H9 (cell line): ENCODE measurements at regions not wholly inside any gene's neighbourhood (a gene's known extent, or its start where the extent isn't known, plus 50 kb on each side); places are given as distances from the start of the nearest gene placed in this dataset.

Experiments used
- DNase-seq: peaks from one replicate; pipeline ENCODE4 v3.0.0-alpha.2; 2017
- H2AFZ ChIP-seq: one replicate; pipeline ENCODE4 v1.6.1; 2013; ENCODE audit warnings: mild to moderate bottlenecking, low read length, control low read depth, moderate library complexity
- H2AK5ac ChIP-seq: 2 replicates; pipeline ENCODE4 v1.6.1; 2013; ENCODE audit warnings: low read length, control low read depth, mixed read lengths; ENCODE audit not compliant: insufficient read length
- H2BK120ac ChIP-seq: one replicate; pipeline ENCODE4 v1.6.1; 2013; ENCODE audit warnings: low read depth, mild to moderate bottlenecking, low read length, control low read depth, inconsistent platforms; ENCODE audit not compliant: poor library complexity, severe bottlenecking
- H2BK12ac ChIP-seq: 2 replicates; pipeline ENCODE4 v1.6.1; 2013; ENCODE audit warnings: low read length, control low read depth, mixed read lengths, low read depth; ENCODE audit not compliant: insufficient read length
- H2BK15ac ChIP-seq: 2 replicates; pipeline ENCODE4 v1.6.1; 2013; ENCODE audit warnings: low read depth, low read length, control low read depth
- H2BK20ac ChIP-seq: one replicate; pipeline ENCODE4 v1.6.1; 2013; ENCODE audit warnings: low read depth, mild to moderate bottlenecking, low read length, control low read depth, inconsistent platforms; ENCODE audit not compliant: poor library complexity, severe bottlenecking
- H2BK5ac ChIP-seq: 2 replicates; pipeline ENCODE4 v1.6.1; 2013; ENCODE audit warnings: low read length, control low read depth, mixed read lengths; ENCODE audit not compliant: insufficient read length
- H3K14ac ChIP-seq: 2 replicates; pipeline ENCODE4 v1.6.1; 2013; ENCODE audit warnings: low read length, control low read depth; ENCODE audit not compliant: insufficient read depth
- H3K18ac ChIP-seq: 2 replicates; pipeline ENCODE4 v1.6.1; 2013; ENCODE audit warnings: low read depth, mild to moderate bottlenecking, mixed read lengths, low read length, control low read depth; ENCODE audit not compliant: insufficient read length
- H3K23ac ChIP-seq: 2 replicates; pipeline ENCODE4 v1.6.1; 2013; ENCODE audit warnings: low read length, control low read depth, mixed read lengths, low read depth; ENCODE audit not compliant: insufficient read length
- H3K23me2 ChIP-seq: 2 replicates; pipeline ENCODE4 v1.6.1; 2013; ENCODE audit warnings: low read depth, mild to moderate bottlenecking, mixed read lengths, low read length, control low read depth; ENCODE audit not compliant: insufficient read length, poor library complexity, severe bottlenecking
- H3K27ac ChIP-seq: 2 replicates; pipeline ENCODE4 v1.5.1; 2013; ENCODE audit warnings: low read length, control low read depth, mixed read lengths, low read depth; ENCODE audit not compliant: insufficient read length
- H3K27me3 ChIP-seq: 2 replicates; pipeline ENCODE4 v1.6.1; 2013; ENCODE audit warnings: low read length, control low read depth, inconsistent platforms; ENCODE audit not compliant: insufficient read depth
- H3K4ac ChIP-seq: 2 replicates; pipeline ENCODE4 v1.6.1; 2013; ENCODE audit warnings: low read depth, mild to moderate bottlenecking, control low read depth, inconsistent platforms, low read length, moderate library complexity
- H3K4me1 ChIP-seq: 2 replicates; pipeline ENCODE4 v1.6.1; 2013; ENCODE audit warnings: low read length, control low read depth, inconsistent platforms; ENCODE audit not compliant: insufficient read depth
- H3K4me2 ChIP-seq: 2 replicates; pipeline ENCODE4 v1.6.1; 2013; ENCODE audit warnings: low read length, control low read depth, mixed read lengths; ENCODE audit not compliant: insufficient read length, insufficient read depth
- H3K56ac ChIP-seq: 2 replicates; pipeline ENCODE4 v1.6.1; 2013; ENCODE audit warnings: low read depth, mild to moderate bottlenecking, mixed read lengths, low read length, control low read depth; ENCODE audit not compliant: insufficient read length
- H3K79me1 ChIP-seq: 2 replicates; pipeline ENCODE4 v1.6.1; 2013; ENCODE audit warnings: low read depth, mild to moderate bottlenecking, moderate library complexity, low read length, control low read depth, inconsistent platforms; ENCODE audit not compliant: insufficient read depth, poor library complexity, severe bottlenecking
- H3K79me2 ChIP-seq: 2 replicates; pipeline ENCODE4 v1.6.1; 2013; ENCODE audit warnings: low read length, control low read depth, inconsistent platforms; ENCODE audit not compliant: insufficient read depth
- H3K9ac ChIP-seq: 2 replicates; pipeline ENCODE4 v1.6.1; 2013; ENCODE audit warnings: low read length, control low read depth, mixed read lengths; ENCODE audit not compliant: insufficient read length; ENCODE audit errors: extremely low read depth
- H3K9me3 ChIP-seq: one replicate; pipeline ENCODE4 v1.6.1; 2013; ENCODE audit warnings: low read depth, low read length, inconsistent platforms; ENCODE audit not compliant: control insufficient read depth
- H3T11ph ChIP-seq: one replicate; pipeline ENCODE4 v1.6.1; 2013; ENCODE audit warnings: mild to moderate bottlenecking, low read length, control low read depth, inconsistent platforms
- H4K20me1 ChIP-seq: one replicate; pipeline ENCODE4 v1.6.1; 2013; ENCODE audit not compliant: control insufficient read depth, insufficient read length, insufficient read depth
- H4K5ac ChIP-seq: 2 replicates; pipeline ENCODE4 v1.6.1; 2013; ENCODE audit warnings: low read depth, mild to moderate bottlenecking, mixed read lengths, low read length, control low read depth; ENCODE audit not compliant: insufficient read length
- H4K8ac ChIP-seq: replicated peaks from 2 replicates; pipeline ENCODE4 v1.6.1; 2013; ENCODE audit warnings: low read length, control low read depth, mixed read lengths, low read depth; ENCODE audit not compliant: insufficient read length
- H4K91ac ChIP-seq: 2 replicates; pipeline ENCODE4 v1.6.1; 2013; ENCODE audit warnings: low read depth, mild to moderate bottlenecking, moderate library complexity, mixed read lengths, low read length, control low read depth; ENCODE audit not compliant: insufficient read length
- H3K27ac Mint-ChIP-seq, 3 experiments: 2 replicates in 2 of 3; 3 replicates in 1 of 3; pipeline ENCODE4 v1.8.0; 2020 to 2021; ENCODE audit warnings: mixed read lengths in 3 of 3, mild to moderate bottlenecking in 1 of 3, moderate library complexity in 1 of 3
- H3K27me3 Mint-ChIP-seq: 2 replicates; pipeline ENCODE4 v1.8.0; 2021; ENCODE audit warnings: low read depth, mild to moderate bottlenecking, moderate library complexity, mixed read lengths
- H3K36me3 Mint-ChIP-seq, 3 experiments: 2 replicates in 2 of 3; 3 replicates in 1 of 3; pipeline ENCODE4 v1.8.0; 2020 to 2021; ENCODE audit warnings: low read depth in 3 of 3, mixed read lengths in 3 of 3; ENCODE audit not compliant: insufficient read depth in 1 of 3
- H3K4me1 Mint-ChIP-seq, 2 experiments: 2 replicates each; pipeline ENCODE4 v1.8.0; 2020; ENCODE audit warnings: mixed read lengths in 2 of 2
- H3K4me3 Mint-ChIP-seq, 2 experiments: 2 replicates in 1 of 2; 3 replicates in 1 of 2; pipeline ENCODE4 v1.8.0; 2020 to 2021; ENCODE audit warnings: mild to moderate bottlenecking in 2 of 2, mixed read lengths in 2 of 2, moderate library complexity in 1 of 2
- H3K9me3 Mint-ChIP-seq, 2 experiments: 2 replicates in 1 of 2; 3 replicates in 1 of 2; pipeline ENCODE4 v1.8.0; 2020; ENCODE audit warnings: mild to moderate bottlenecking in 2 of 2, mixed read lengths in 2 of 2, moderate library complexity in 1 of 2
- WGBS: extraction: QIAGEN DNeasy Blood & Tissue Kit; methylation state at CpG from one replicate; pipeline ENCODE4 v1.1.7; 2013; ENCODE audit warnings: missing lambda C conversion rate, low lambda C conversion rate, mixed read lengths; ENCODE audit not compliant: insufficient read length; ENCODE audit errors: extremely low coverage; 5-methylcytosine and 5-hydroxymethylcytosine counted together
- TF ChIP-seq, protein P1 (sequence below): fragments of 200-600 bp; sonication (generic); conservative IDR thresholded peaks from 3 replicates; pipeline ENCODE4 v1.8.0; 2021; ENCODE audit warnings: antibody characterized with exemption, mild to moderate bottlenecking

DNA sequence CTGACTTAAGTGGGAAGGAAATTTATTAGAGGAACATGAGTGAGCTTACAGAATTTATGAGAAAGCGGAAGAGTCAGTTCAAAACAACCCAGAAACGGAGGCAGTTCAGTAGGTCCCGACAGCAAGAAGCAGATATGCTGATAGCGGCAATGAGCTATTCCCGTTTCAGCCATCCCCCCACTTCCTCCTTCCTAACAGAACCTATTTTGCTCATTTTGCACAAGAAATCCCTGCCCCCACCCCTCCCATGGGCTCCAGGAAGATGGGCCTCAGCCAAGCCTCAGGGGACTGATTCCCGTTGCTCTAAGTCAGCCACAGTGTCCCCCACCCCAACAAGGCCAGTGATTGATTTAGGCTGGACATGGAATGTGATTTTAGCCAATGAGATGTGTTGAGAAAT, 157.5 kb downstream of the CEBPB start:
- H3T11ph ChIP-seq: no peak overlapping the region
- no peak overlapping the region for H3K9ac ChIP-seq
- no CpG with 5 or more reads among the region's 6 CpGs for WGBS
- H2BK120ac ChIP-seq: no peak overlapping the region
- H3K14ac ChIP-seq: no peak overlapping the region
- H3K23ac ChIP-seq: no peak overlapping the region
- H3K18ac ChIP-seq: no peak overlapping the region
- no peak overlapping the region for H2BK15ac ChIP-seq
- no peaks in the 10 kb centered on the region; the same call in 1 of the 2 replicates for H3K4me1 ChIP-seq
- H2BK12ac ChIP-seq: no peak overlapping the region
- Mint-ChIP-seq H3K9me3 (no peaks in the 10 kb centered on the region), H3K4me3 (no peak overlapping the region; a peak in 1 of 5 replicates), H3K27ac (peak overlapping the region in 1 of 3 experiments; percentile 7; a peak in 1 of 7 replicates), H3K4me1 (peaks cover 2 to 4% of the 10 kb centered on the region in 2 experiments; a peak in 3 of 4 replicates), H3K27me3 (no peaks in the 10 kb centered on the region), H3K36me3 (no peaks in the 10 kb centered on the region)
- H2BK20ac ChIP-seq: no peak overlapping the region
- H4K20me1 ChIP-seq: no peaks in the 10 kb centered on the region
- no peaks in the 10 kb centered on the region for H3K23me2 ChIP-seq
- H3K56ac ChIP-seq: no peak overlapping the region
- no peaks in the 10 kb centered on the region for H3K79me2 ChIP-seq
- H3K27me3 ChIP-seq: no peaks in the 10 kb centered on the region
- H3K4me2 ChIP-seq: no peak overlapping the region
- H3K27ac ChIP-seq: no peak overlapping the region
- DNase-seq: no peak
- H4K8ac ChIP-seq: no peak overlapping the region
- H4K91ac ChIP-seq: no peak overlapping the region
- TF ChIP-seq, protein P1, sequence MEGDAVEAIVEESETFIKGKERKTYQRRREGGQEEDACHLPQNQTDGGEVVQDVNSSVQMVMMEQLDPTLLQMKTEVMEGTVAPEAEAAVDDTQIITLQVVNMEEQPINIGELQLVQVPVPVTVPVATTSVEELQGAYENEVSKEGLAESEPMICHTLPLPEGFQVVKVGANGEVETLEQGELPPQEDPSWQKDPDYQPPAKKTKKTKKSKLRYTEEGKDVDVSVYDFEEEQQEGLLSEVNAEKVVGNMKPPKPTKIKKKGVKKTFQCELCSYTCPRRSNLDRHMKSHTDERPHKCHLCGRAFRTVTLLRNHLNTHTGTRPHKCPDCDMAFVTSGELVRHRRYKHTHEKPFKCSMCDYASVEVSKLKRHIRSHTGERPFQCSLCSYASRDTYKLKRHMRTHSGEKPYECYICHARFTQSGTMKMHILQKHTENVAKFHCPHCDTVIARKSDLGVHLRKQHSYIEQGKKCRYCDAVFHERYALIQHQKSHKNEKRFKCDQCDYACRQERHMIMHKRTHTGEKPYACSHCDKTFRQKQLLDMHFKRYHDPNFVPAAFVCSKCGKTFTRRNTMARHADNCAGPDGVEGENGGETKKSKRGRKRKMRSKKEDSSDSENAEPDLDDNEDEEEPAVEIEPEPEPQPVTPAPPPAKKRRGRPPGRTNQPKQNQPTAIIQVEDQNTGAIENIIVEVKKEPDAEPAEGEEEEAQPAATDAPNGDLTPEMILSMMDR: no peak
- H3K4ac ChIP-seq: no peak overlapping the region
- H3K9me3 ChIP-seq: no peaks in the 10 kb centered on the region
- H2BK5ac ChIP-seq: no peak overlapping the region
- H2AFZ ChIP-seq: no peak overlapping the region
- no peak overlapping the region for H2AK5ac ChIP-seq
- no peaks in the 10 kb centered on the region for H3K79me1 ChIP-seq
- no peak overlapping the region for H4K5ac ChIP-seq
